Endothelial cell of umbilical vein (primary cell): ENCODE measurements at regions not wholly inside any gene's neighbourhood (a gene's known extent, or its start where the extent isn't known, plus 50 kb on each side); places are given as distances from the start of the nearest gene placed in this dataset.

Source experiments
- BruUV-seq: library from RNA; stranded (reverse); fragments of 400-500 nt; replicated peaks from 2 replicates; lab custom pipeline; 2021; lab: Mats Ljungman, UMichigan
- CTCF ChIA-PET: fragments of 300-600, 350-600 bp; sonication (Branson Sonifier 250); formaldehyde crosslinking; loops from one replicate; lab custom pipeline; 2021; ENCODE audit warnings: antibody characterized with exemption, inconsistent platforms; lab: Charles Lee
- POLR2A ChIA-PET: fragments of 300-600, 350-600 bp; sonication (Branson Sonifier 250); formaldehyde crosslinking; loops from one replicate; lab custom pipeline; 2021; ENCODE audit warnings: antibody characterized with exemption, inconsistent platforms; lab: Charles Lee
- DNase-seq: peaks from one replicate; pipeline ENCODE4 v3.0.0-alpha.2; 2011; ENCODE audit warnings: low read depth, low spot score
- FAIRE-seq: peaks from 2 replicates; lab custom pipeline; 2011; peaks lifted over from hg19 to GRCh38; lab: Jason Lieb, UNC
- H2AFZ ChIP-seq: 2 replicates; pipeline ENCODE4 v1.6.0; 2012; ENCODE audit warnings: low read depth, low read length, control low read depth, inconsistent platforms
- H3K27ac ChIP-seq: 2 replicates; pipeline ENCODE4 v1.5.1; 2011; ENCODE audit warnings: low read depth, mild to moderate bottlenecking, control low read depth, low read length, moderate library complexity; ENCODE audit not compliant: insufficient read depth
- H3K27me3 ChIP-seq, 2 experiments: 2 replicates each; pipeline versions ENCODE4 v1.6.0 to v1.6.1; 2011; ENCODE audit warnings: low read length in 2 of 2, mixed read lengths in 1 of 2; ENCODE audit not compliant: control insufficient read depth in 2 of 2, insufficient read depth in 2 of 2
- H3K36me3 ChIP-seq, 2 experiments: 2 replicates in 1 of 2; 3 replicates in 1 of 2; pipeline ENCODE4 v1.5.1; 2011; ENCODE audit warnings: low read length in 2 of 2, mild to moderate bottlenecking in 1 of 2, moderate library complexity in 1 of 2; ENCODE audit not compliant: control insufficient read depth in 2 of 2, insufficient read depth in 2 of 2; ENCODE audit errors: extremely low read depth in 1 of 2
- H3K4me1 ChIP-seq: 3 replicates; pipeline ENCODE4 v1.5.1; 2011; ENCODE audit warnings: mild to moderate bottlenecking, low read length; ENCODE audit not compliant: control insufficient read depth, insufficient read depth; ENCODE audit errors: extremely low read depth
- H3K4me2 ChIP-seq: 2 replicates; pipeline ENCODE4 v1.6.1; 2011; ENCODE audit warnings: low read length, control low read depth, mixed read lengths; ENCODE audit not compliant: insufficient read depth
- H3K4me3 ChIP-seq, 3 experiments: fragments of 200-600 bp in 1 of 3; sonication (generic), shearing (Covaris generic) in 1 of 3; replicated peaks in 1 of 3; 2 replicates each; pipeline ENCODE4 v1.5.1; 2011 to 2016; ENCODE audit warnings: control low read depth in 3 of 3, low read length in 3 of 3, mild to moderate bottlenecking in 2 of 3, inconsistent platforms in 1 of 3, low read depth in 1 of 3, moderate library complexity in 1 of 3; ENCODE audit not compliant: insufficient read depth in 1 of 3
- H3K79me2 ChIP-seq: 2 replicates; pipeline ENCODE4 v1.6.0; 2012; ENCODE audit warnings: low read length, inconsistent platforms; ENCODE audit not compliant: control insufficient read depth, insufficient read depth
- H3K9ac ChIP-seq: replicated peaks from 2 replicates; pipeline ENCODE3; 2011; ENCODE audit warnings: low read length, control low read depth; ENCODE audit not compliant: insufficient read depth; ENCODE audit errors: extremely low read depth
- H3K9me1 ChIP-seq: replicated peaks from 3 replicates; pipeline ENCODE4 v1.6.0; 2011; ENCODE audit warnings: mild to moderate bottlenecking, low read length; ENCODE audit not compliant: control insufficient read depth, insufficient read depth; ENCODE audit errors: extremely low read depth
- H3K9me3 ChIP-seq: replicated peaks from 2 replicates; pipeline ENCODE4 v1.5.1; 2012; ENCODE audit warnings: low read length, inconsistent platforms; ENCODE audit not compliant: control insufficient read depth, insufficient read depth
- H4K20me1 ChIP-seq: replicated peaks from 2 replicates; pipeline ENCODE3; 2011; ENCODE audit warnings: mild to moderate bottlenecking, low read length; ENCODE audit not compliant: control insufficient read depth, insufficient read depth; ENCODE audit errors: extremely low read depth
- EZH2 ChIP-seq: IDR thresholded peaks from 2 replicates; pipeline ENCODE4 v1.6.1; 2012; ENCODE audit warnings: borderline replicate concordance, low read depth, mild to moderate bottlenecking, moderate library complexity, low read length, inconsistent platforms; ENCODE audit not compliant: severe bottlenecking
- FOS ChIP-seq: IDR thresholded peaks from 2 replicates; pipeline ENCODE4 v1.6.1; 2011; ENCODE audit warnings: mild to moderate bottlenecking, low read length, moderate library complexity, borderline replicate concordance; ENCODE audit not compliant: insufficient read depth
- GATA2 ChIP-seq: IDR thresholded peaks from 2 replicates; pipeline ENCODE4 v1.7.0; 2011; ENCODE audit warnings: low read depth, mild to moderate bottlenecking, moderate library complexity, mixed read lengths, low read length; ENCODE audit not compliant: insufficient read length, insufficient read depth
- JUN ChIP-seq: IDR thresholded peaks from 2 replicates; pipeline ENCODE4 v1.6.1; 2011; ENCODE audit warnings: borderline replicate concordance, low read depth; ENCODE audit not compliant: insufficient read length, insufficient read depth
- MYC ChIP-seq: IDR thresholded peaks from one replicate; pipeline ENCODE4 v1.6.1; 2011; ENCODE audit warnings: mild to moderate bottlenecking, low read depth, low read length
- POLR2A ChIP-seq: IDR thresholded peaks from 2 replicates; pipeline ENCODE4 v1.6.1; 2012; ENCODE audit warnings: low read depth, mild to moderate bottlenecking, control low read depth, low read length
- POLR2AphosphoS5 ChIP-seq: IDR thresholded peaks from 2 replicates; pipeline ENCODE4 v1.6.1; 2012; ENCODE audit warnings: low read depth, mild to moderate bottlenecking, control low read depth, low read length, moderate library complexity; ENCODE audit not compliant: insufficient read depth
- dilution Hi-C: fragments of 300-500 bp; cut with MboI; formaldehyde crosslinking; loops from one replicate; pipeline ENCODE4 v1.15.0; 2019; ENCODE audit warnings: low sequenced_read_pairs; ENCODE audit not compliant: extremely low pct_ligation_motif_present
- intact Hi-C: fragments of 100-400 bp; cut with micrococcal nuclease; formaldehyde crosslinking; loops from one replicate; pipeline ENCODE4 v1.10.0; 2022
- TF ChIP-seq, protein P1 (sequence below): IDR thresholded peaks from 2 replicates; pipeline ENCODE4 v1.6.1; 2011; ENCODE audit not compliant: insufficient read depth, insufficient read length
- TF ChIP-seq, protein P2 (sequence below), 2 donors: IDR thresholded peaks; 1 replicate in 1 of 2; 2 replicates in 1 of 2; pipeline ENCODE4 v1.5.1; 2011; ENCODE audit warnings: low read length in 2 of 2, mild to moderate bottlenecking in 2 of 2, moderate library complexity in 2 of 2, control low read depth in 1 of 2, inconsistent platforms in 1 of 2, low read depth in 1 of 2; ENCODE audit not compliant: insufficient read depth in 1 of 2; ENCODE audit errors: extremely low read depth in 1 of 2

DNA sequence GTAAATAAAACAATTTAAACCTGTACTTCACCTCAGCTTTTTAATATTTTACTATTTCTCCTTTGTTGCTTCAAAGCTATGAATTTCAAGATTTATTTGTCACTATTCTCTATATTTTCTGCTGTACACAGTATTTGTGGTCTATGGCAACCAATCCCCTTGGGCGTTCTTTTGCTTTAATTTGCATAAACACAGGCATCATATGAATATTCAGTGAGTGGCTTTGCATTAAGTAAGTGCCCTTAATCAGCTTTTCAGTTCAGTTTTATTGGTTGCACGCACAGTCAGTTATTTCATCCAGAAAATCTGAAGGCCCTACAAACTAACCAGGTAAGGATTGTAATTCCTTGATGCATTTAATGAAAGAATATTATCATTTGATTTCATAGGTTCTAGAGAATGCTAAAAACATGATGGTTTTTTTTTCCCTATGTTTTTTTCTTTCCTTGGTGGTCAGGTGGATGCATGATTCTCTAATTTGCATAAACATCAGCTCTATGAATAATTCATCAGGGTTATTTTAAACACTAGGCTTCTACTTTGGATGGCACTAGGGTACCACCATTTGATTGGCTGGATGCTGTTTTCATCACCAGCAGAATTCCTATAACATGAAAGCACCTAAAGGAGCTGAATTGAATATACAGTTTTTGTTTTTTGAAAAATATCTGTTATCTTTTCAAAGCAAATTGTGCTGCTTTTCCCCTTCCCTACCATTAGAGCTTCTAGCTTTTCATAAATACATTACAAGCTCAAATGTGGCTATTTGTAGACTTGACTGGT, 249.2 kb upstream of the CCNH start:
- no peak for FAIRE-seq
- no peak overlapping the region for H3K27ac ChIP-seq
- H3K9me3 ChIP-seq = no peaks in the 10 kb centered on the region
- dilution Hi-C loops (no loop called here), intact Hi-C loops (no loop called here)
- H2AFZ ChIP-seq = no peak overlapping the region
- H3K79me2 ChIP-seq = no peaks in the 10 kb centered on the region
- H3K9ac ChIP-seq = no peak overlapping the region
- TF ChIP-seq FOS (no peak), EZH2 (no peak), POLR2A (no peak), JUN (no peak), GATA2 (no peak), POLR2AphosphoS5 (no peak), MYC (no peak)
- TF ChIP-seq, protein P1, sequence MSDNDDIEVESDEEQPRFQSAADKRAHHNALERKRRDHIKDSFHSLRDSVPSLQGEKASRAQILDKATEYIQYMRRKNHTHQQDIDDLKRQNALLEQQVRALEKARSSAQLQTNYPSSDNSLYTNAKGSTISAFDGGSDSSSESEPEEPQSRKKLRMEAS = no peak
- TF ChIP-seq, protein P2, sequence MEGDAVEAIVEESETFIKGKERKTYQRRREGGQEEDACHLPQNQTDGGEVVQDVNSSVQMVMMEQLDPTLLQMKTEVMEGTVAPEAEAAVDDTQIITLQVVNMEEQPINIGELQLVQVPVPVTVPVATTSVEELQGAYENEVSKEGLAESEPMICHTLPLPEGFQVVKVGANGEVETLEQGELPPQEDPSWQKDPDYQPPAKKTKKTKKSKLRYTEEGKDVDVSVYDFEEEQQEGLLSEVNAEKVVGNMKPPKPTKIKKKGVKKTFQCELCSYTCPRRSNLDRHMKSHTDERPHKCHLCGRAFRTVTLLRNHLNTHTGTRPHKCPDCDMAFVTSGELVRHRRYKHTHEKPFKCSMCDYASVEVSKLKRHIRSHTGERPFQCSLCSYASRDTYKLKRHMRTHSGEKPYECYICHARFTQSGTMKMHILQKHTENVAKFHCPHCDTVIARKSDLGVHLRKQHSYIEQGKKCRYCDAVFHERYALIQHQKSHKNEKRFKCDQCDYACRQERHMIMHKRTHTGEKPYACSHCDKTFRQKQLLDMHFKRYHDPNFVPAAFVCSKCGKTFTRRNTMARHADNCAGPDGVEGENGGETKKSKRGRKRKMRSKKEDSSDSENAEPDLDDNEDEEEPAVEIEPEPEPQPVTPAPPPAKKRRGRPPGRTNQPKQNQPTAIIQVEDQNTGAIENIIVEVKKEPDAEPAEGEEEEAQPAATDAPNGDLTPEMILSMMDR (IDR thresholded peaks at IDR 0.05; ENCODE audit: extremely low read depth in 1 of 2, insufficient read depth in 1 of 2, low read depth in 1 of 2, low read length in 2 of 2) = no peak
- H3K4me3 ChIP-seq = no peak overlapping the region
- no peaks in the 10 kb centered on the region for H3K4me1 ChIP-seq
- ChIA-PET CTCF (no interaction called here), POLR2A (no interaction called here)
- no peaks in the 10 kb centered on the region for H3K27me3 ChIP-seq
- DNase-seq = no peak
- no peaks in the 10 kb centered on the region for H3K36me3 ChIP-seq
- no peaks in the 10 kb centered on the region for H4K20me1 ChIP-seq
- no peaks in the 10 kb centered on the region for H3K9me1 ChIP-seq
- no TSS peak for BruUV-seq
- no peak overlapping the region for H3K4me2 ChIP-seq
